ENCODE measurements at regions not wholly inside any gene's neighbourhood (a gene's known extent, or its start where the extent isn't known, plus 50 kb on each side); places are given as distances from the start of the nearest gene placed in this dataset.
"Not testable (repeated sequence)": the region's sequence is repeated elsewhere in the genome, so short reads cannot be mapped to it uniquely, and the experiment has no call there.

- DNase-seq (ENCODE audit: low read depth in 2 of 2) = not testable (repeated sequence)
Observed at GRCh38 chr4:49227941-49228340, 241.9 kb downstream of the CWH43 start.

- not testable (repeated sequence) for DNase-seq (ENCODE audit: low read depth in 2 of 2)
Observed at GRCh38 chr4:49229243-49229642, 243.2 kb downstream of the CWH43 start.

GRCh38 chr4:49229713-49230112, 243.6 kb downstream of the CWH43 start:
- DNase-seq (ENCODE audit: low read depth in 2 of 2) = not testable (repeated sequence)

- DNase-seq (ENCODE audit: low read depth in 2 of 2) = not testable (repeated sequence)
Observed at GRCh38 chr4:49233346-49233745, 247.3 kb downstream of the CWH43 start.

- DNase-seq (ENCODE audit: low read depth in 2 of 2) = not testable (repeated sequence)
Observed at GRCh38 chr4:49233749-49234148, 247.7 kb downstream of the CWH43 start.

GRCh38 chr4:49234382-49234781, 248.3 kb downstream of the CWH43 start:
- not testable (repeated sequence) for DNase-seq (ENCODE audit: low read depth in 2 of 2)

- not testable (repeated sequence) for DNase-seq (ENCODE audit: low read depth in 2 of 2)
Observed at GRCh38 chr4:49235413-49236160, 249.5 kb downstream of the CWH43 start.

- not testable (repeated sequence) for DNase-seq (ENCODE audit: low read depth in 2 of 2)
Observed at GRCh38 chr4:49236474-49236873, 250.4 kb downstream of the CWH43 start.

GRCh38 chr4:49241295-49241694, 255.2 kb downstream of the CWH43 start:
- DNase-seq (ENCODE audit: low read depth in 2 of 2) = not testable (repeated sequence)

- DNase-seq (ENCODE audit: low read depth in 2 of 2) = not testable (repeated sequence)
Observed at GRCh38 chr4:49262786-49263185, 276.7 kb downstream of the CWH43 start.

GRCh38 chr4:49270435-49270834, 284.4 kb downstream of the CWH43 start:
- DNase-seq (ENCODE audit: low read depth in 2 of 2) = not testable (repeated sequence)

GRCh38 chr4:49270912-49271311, 284.8 kb downstream of the CWH43 start:
- DNase-seq (ENCODE audit: low read depth in 2 of 2) = not testable (repeated sequence)

GRCh38 chr4:49285905-49286304, 299.8 kb downstream of the CWH43 start:
- DNase-seq (ENCODE audit: low read depth in 2 of 2) = not testable (repeated sequence)

- DNase-seq (ENCODE audit: low read depth in 2 of 2) = not testable (repeated sequence)
Observed at GRCh38 chr4:49286926-49287745, 301.1 kb downstream of the CWH43 start.

GRCh38 chr4:49287893-49288292, 301.8 kb downstream of the CWH43 start:
- not testable (repeated sequence) for DNase-seq (ENCODE audit: low read depth in 2 of 2)

- not testable (repeated sequence) for DNase-seq (ENCODE audit: low read depth in 2 of 2)
Observed at GRCh38 chr4:49288796-49289195, 302.7 kb downstream of the CWH43 start.

- DNase-seq (ENCODE audit: low read depth in 2 of 2) = not testable (repeated sequence)
Observed at GRCh38 chr4:49314815-49315214, 328.7 kb downstream of the CWH43 start.

- not testable (repeated sequence) for DNase-seq (ENCODE audit: low read depth in 2 of 2)
Observed at GRCh38 chr4:49320725-49321410, 334.8 kb downstream of the CWH43 start.

- not testable (repeated sequence) for DNase-seq (ENCODE audit: low read depth in 2 of 2)
Observed at GRCh38 chr4:49321511-49322300, 335.6 kb downstream of the CWH43 start.

GRCh38 chr4:49322610-49323572, 336.8 kb downstream of the CWH43 start:
- not testable (repeated sequence) for DNase-seq (ENCODE audit: low read depth in 2 of 2)
